GM19035 (cell line): ENCODE measurements at regions not wholly inside any gene's neighbourhood (a gene's known extent, or its start where the extent isn't known, plus 50 kb on each side); places are given as distances from the start of the nearest gene placed in this dataset.
A peak's percentile ranks its signal among the peaks of the same experiment; 100 is the strongest.

Experiments
- ATAC-seq: cut with Tn5 transposase; IDR thresholded peaks from one replicate; pipeline ENCODE4 v1.9.1; 2021; ENCODE audit not compliant: unreplicated experiment

- no peak for ATAC-seq
Measured at GRCh38 chr20:22506827-22507226, 77.5 kb downstream of the FOXA2 start.

- ATAC-seq: no peak
Measured at GRCh38 chr20:22504829-22505377, 79.5 kb downstream of the FOXA2 start.

GRCh38 chr20:22503577-22503976 is 80.8 kb downstream of the FOXA2 start:
- ATAC-seq: no peak

GRCh38 chr20:22502731-22503191 is 81.6 kb downstream of the FOXA2 start:
- ATAC-seq: no peak

GRCh38 chr20:22501566-22502344 is 82.6 kb downstream of the FOXA2 start:
- ATAC-seq: no peak

- ATAC-seq: no peak
Measured at GRCh38 chr20:22501034-22501433, 83.3 kb downstream of the FOXA2 start.

- no peak for ATAC-seq
Measured at GRCh38 chr20:22499515-22500166, 84.7 kb downstream of the FOXA2 start.

- no peak for ATAC-seq
Measured at GRCh38 chr20:22496817-22497216, 87.6 kb downstream of the FOXA2 start.

- no peak for ATAC-seq
Measured at GRCh38 chr20:22495789-22496188, 88.6 kb downstream of the FOXA2 start.

GRCh38 chr20:22495172-22495571 is 89.2 kb downstream of the FOXA2 start:
- no peak for ATAC-seq

GRCh38 chr20:22492497-22492896 is 91.9 kb downstream of the FOXA2 start:
- no peak for ATAC-seq

- ATAC-seq: no peak
Measured at GRCh38 chr20:22491194-22491505, 93.2 kb downstream of the FOXA2 start.

- ATAC-seq: no peak
Measured at GRCh38 chr20:22490287-22491193, 93.8 kb downstream of the FOXA2 start.

GRCh38 chr20:22489626-22490286 is 94.6 kb downstream of the FOXA2 start:
- no peak for ATAC-seq

GRCh38 chr20:22480336-22480735 is 104.0 kb downstream of the FOXA2 start:
- ATAC-seq: no peak

- ATAC-seq: peak; percentile 82
Measured at GRCh38 chr20:22475662-22476061, 108.7 kb downstream of the FOXA2 start.

- ATAC-seq: no peak
Measured at GRCh38 chr20:22474224-22474623, 110.1 kb downstream of the FOXA2 start.

- no peak for ATAC-seq
Measured at GRCh38 chr20:22473293-22473692, 111.1 kb downstream of the FOXA2 start.

- ATAC-seq: no peak
Measured at GRCh38 chr20:22472447-22473100, 111.8 kb downstream of the FOXA2 start.

- no peak for ATAC-seq
Measured at GRCh38 chr20:22471156-22471836, 113.1 kb downstream of the FOXA2 start.
